Natural killer cell (primary cell): ENCODE measurements at regions not wholly inside any gene's neighbourhood (a gene's known extent, or its start where the extent isn't known, plus 50 kb on each side); places are given as distances from the start of the nearest gene placed in this dataset.

Experiments used
- ATAC-seq, 3 donors: fragments of 150-1000 bp in 2 of 3; fragments of 200-7000 bp in 1 of 3; cut with Tn5 transposase; 1 replicate in 1 of 3; 2 replicates in 2 of 3; pipeline ENCODE4 v1.10.0; 2021; ENCODE audit warnings: mild to moderate bottlenecking in 2 of 3, moderate library complexity in 2 of 3
- DNase-seq, 2 donors: peaks; one replicate each; pipeline versions ENCODE4 v3.0.0 to v3.0.0-alpha.2; 2013 to 2021; ENCODE audit warnings: mixed read lengths in 1 of 2
- H3K27ac ChIP-seq: one replicate; pipeline ENCODE4 v1.5.1; 2013; ENCODE audit warnings: mild to moderate bottlenecking, low read length
- H3K27me3 ChIP-seq: one replicate; pipeline ENCODE4 v1.6.1; 2013; ENCODE audit warnings: low read length; ENCODE audit not compliant: control insufficient read depth, insufficient read depth
- H3K36me3 ChIP-seq: one replicate; pipeline ENCODE4 v1.6.1; 2013; ENCODE audit warnings: low read length; ENCODE audit not compliant: control insufficient read depth, insufficient read depth
- H3K4me1 ChIP-seq: one replicate; pipeline ENCODE4 v1.6.1; 2013; ENCODE audit warnings: low read length; ENCODE audit not compliant: control insufficient read depth, insufficient read depth
- H3K4me3 ChIP-seq: one replicate; pipeline ENCODE4 v1.5.1; 2013; ENCODE audit warnings: low read length
- H3K9me3 ChIP-seq: one replicate; pipeline ENCODE4 v1.6.1; 2013; ENCODE audit warnings: low read length; ENCODE audit not compliant: control insufficient read depth, insufficient read depth
- H3K27ac Mint-ChIP-seq, 2 donors: one replicate each; pipeline ENCODE4 v1.8.0; 2022; ENCODE audit warnings: mild to moderate bottlenecking in 2 of 2, mixed read lengths in 2 of 2, moderate library complexity in 1 of 2
- H3K27me3 Mint-ChIP-seq, 2 donors: one replicate each; pipeline ENCODE4 v1.8.0; 2022; ENCODE audit warnings: low read depth in 2 of 2, mixed read lengths in 2 of 2
- H3K36me3 Mint-ChIP-seq: one replicate; pipeline ENCODE4 v1.8.0; 2022; ENCODE audit warnings: mixed read lengths
- H3K4me1 Mint-ChIP-seq, 2 donors: one replicate each; pipeline ENCODE4 v1.8.0; 2022; ENCODE audit warnings: mixed read lengths in 2 of 2
- H3K4me3 Mint-ChIP-seq: one replicate; pipeline ENCODE4 v1.8.0; 2022; ENCODE audit warnings: mild to moderate bottlenecking, moderate library complexity, mixed read lengths
- H3K9me3 Mint-ChIP-seq, 2 donors: one replicate each; pipeline ENCODE4 v1.8.0; 2022; ENCODE audit warnings: mixed read lengths in 2 of 2
- CTCF ChIP-seq: fragments of 200-600 bp; IDR thresholded peaks from one replicate; pipeline ENCODE4 v1.8.0; 2022; ENCODE audit warnings: antibody characterized with exemption
- WGBS: methylation state at CpG from one replicate; pipeline ENCODE4 v1.1.7; 2013; ENCODE audit warnings: missing lambda C conversion rate; ENCODE audit not compliant: insufficient coverage; 5-methylcytosine and 5-hydroxymethylcytosine counted together
- intact Hi-C: fragments of 100-400 bp; cut with micrococcal nuclease; formaldehyde crosslinking; loops from one replicate; pipeline ENCODE4 v1.14.2; 2022

DNA sequence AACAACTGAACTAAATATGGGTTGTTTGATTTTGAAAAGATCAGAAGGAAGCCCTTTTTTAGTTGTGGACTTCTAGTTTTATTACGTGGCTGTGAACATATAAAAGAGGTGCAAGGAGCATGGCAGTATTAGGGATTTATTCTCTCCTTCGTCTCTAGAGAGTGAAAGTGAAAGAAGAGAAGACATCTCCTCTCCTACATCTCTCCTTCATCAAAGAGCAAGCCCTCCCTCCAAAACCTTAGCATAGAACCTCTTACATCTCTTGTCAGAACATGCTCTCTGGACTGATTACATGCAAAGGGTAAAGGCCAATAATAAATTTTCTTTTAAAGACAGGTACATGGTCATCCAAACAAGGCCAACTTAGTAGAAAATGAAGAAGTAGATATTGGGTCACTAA lies 184.3 kb upstream of the IRX1 start:
- TF ChIP-seq CTCF, result no peak
- intact Hi-C loops, result no loop called here
- 75% methylated on average over 2 of the region's 2 CpGs for WGBS
- ATAC-seq (no peak), DNase-seq (no peak)
- Histone ChIP-seq H3K4me3 (no peak overlapping the region), H3K4me1 (no peaks in the 10 kb centered on the region), H3K9me3 (peaks cover 2% of the 10 kb centered on the region), H3K36me3 (no peaks in the 10 kb centered on the region), H3K27me3 (no peaks in the 10 kb centered on the region), H3K27ac (no peak overlapping the region)
- Mint-ChIP-seq H3K9me3 (peaks cover 11 to 22% of the 10 kb centered on the region in 2 donors), H3K4me3 (no peak overlapping the region), H3K27me3 (no peaks in the 10 kb centered on the region), H3K4me1 (peaks cover 3 to 8% of the 10 kb centered on the region in 2 donors), H3K36me3 (no peaks in the 10 kb centered on the region), H3K27ac (no peak overlapping the region)

DNA sequence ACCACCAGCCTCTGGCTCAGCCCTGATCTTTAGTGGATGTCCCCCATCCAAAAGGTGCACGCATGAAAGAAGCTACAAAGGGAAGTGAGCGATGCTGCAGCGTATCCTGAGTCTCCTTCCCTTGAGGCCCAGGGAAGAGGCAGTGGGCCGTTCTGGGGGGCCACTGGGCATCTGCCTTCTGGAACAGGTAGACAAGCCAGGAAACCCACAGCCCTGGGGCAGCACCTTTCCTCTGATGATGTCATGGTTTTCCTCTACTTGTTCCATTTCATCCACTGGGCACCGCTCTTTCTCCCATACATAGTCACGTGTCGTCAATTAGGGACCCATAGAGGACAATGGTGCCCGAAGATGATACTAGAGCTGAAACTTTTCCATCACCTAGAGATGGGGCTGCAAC lies 194.0 kb upstream of the IRX1 start:
- Histone ChIP-seq H3K4me1 (no peaks in the 10 kb centered on the region), H3K9me3 (peaks cover 11% of the 10 kb centered on the region), H3K27ac (no peak overlapping the region), H3K4me3 (no peak overlapping the region), H3K27me3 (no peaks in the 10 kb centered on the region), H3K36me3 (no peaks in the 10 kb centered on the region)
- no peak for DNase-seq
- no peak for TF ChIP-seq CTCF
- no peaks in the 10 kb centered on the region for H3K27me3 Mint-ChIP-seq
- H3K36me3 Mint-ChIP-seq, result no peaks in the 10 kb centered on the region
- intact Hi-C loops, result no loop called here
- WGBS, result 67% methylated on average over 8 of the region's 8 CpGs
- H3K4me3 Mint-ChIP-seq, result no peak overlapping the region
- H3K9me3 Mint-ChIP-seq, result peaks cover 4 to 15% of the 10 kb centered on the region in 2 donors
- ATAC-seq, result no peak
- H3K4me1 Mint-ChIP-seq, result no peaks in the 10 kb centered on the region
- H3K27ac Mint-ChIP-seq, result no peak overlapping the region

GRCh38 chr5:3400659-3401058 lies 195.0 kb upstream of the IRX1 start:
- H3K4me3 ChIP-seq, result no peak overlapping the region
- Mint-ChIP-seq H3K27me3 (no peaks in the 10 kb centered on the region), H3K27ac (no peak overlapping the region), H3K4me1 (no peaks in the 10 kb centered on the region), H3K9me3 (peaks cover 4 to 13% of the 10 kb centered on the region in 2 donors), H3K36me3 (no peaks in the 10 kb centered on the region), H3K4me3 (no peak overlapping the region)
- intact Hi-C loops, result no loop called here
- no peaks in the 10 kb centered on the region for H3K4me1 ChIP-seq
- H3K27me3 ChIP-seq, result no peaks in the 10 kb centered on the region
- ATAC-seq, result no peak
- H3K36me3 ChIP-seq, result no peaks in the 10 kb centered on the region
- whole genome bisulfite sequencing, result 83% methylated on average over 8 of the region's 8 CpGs
- TF ChIP-seq CTCF, result no peak
- H3K9me3 ChIP-seq, result peaks cover 11% of the 10 kb centered on the region
- DNase-seq, result no peak
- H3K27ac ChIP-seq, result no peak overlapping the region

DNA sequence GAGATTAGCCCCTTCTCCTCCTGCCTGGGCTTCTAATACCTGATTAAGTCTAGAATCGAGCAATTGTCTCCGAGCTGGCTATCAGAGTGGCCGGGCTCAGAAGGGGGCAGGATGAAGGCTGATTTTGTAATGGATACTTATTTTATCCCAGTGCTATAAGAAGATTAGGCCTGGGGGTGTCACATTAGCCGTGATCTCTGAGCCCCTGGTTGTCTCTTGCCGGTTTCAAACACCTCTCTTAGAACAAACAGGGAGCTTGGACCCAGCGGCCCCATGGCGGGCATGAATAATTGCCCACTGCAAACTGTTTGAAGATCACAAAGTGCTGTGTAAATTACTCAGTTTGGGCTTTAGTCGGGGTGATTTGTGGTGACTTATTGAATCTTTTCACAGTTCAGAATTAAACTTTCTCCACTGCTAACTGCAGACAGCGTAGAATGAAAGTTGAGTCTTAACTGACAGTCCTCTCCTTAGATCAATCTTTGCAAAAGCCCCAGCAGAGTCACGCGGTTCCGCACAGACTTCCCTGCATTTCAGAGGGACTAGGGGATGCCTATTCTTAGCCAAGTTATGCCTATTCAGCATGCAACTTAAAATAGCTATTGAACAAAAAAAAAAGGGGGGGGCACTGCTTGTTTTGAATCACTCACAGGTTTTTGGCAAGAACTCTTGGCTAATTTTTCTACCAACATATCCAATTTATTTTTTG lies 200.6 kb upstream of the IRX1 start:
- no peak for ATAC-seq
- Mint-ChIP-seq H3K4me3 (no peak overlapping the region), H3K36me3 (no peaks in the 10 kb centered on the region), H3K27me3 (no peaks in the 10 kb centered on the region), H3K9me3 (peaks cover 5 to 9% of the 10 kb centered on the region in 2 donors), H3K27ac (no peak overlapping the region), H3K4me1 (no peaks in the 10 kb centered on the region)
- intact Hi-C loops, result no loop called here
- no peak overlapping the region for H3K4me3 ChIP-seq
- DNase-seq, result no peak
- WGBS, result 43% methylated on average over 11 of the region's 12 CpGs
- no peaks in the 10 kb centered on the region for H3K27me3 ChIP-seq
- H3K27ac ChIP-seq, result no peak overlapping the region
- H3K9me3 ChIP-seq, result peaks cover 11% of the 10 kb centered on the region
- no peak for TF ChIP-seq CTCF
- no peaks in the 10 kb centered on the region for H3K4me1 ChIP-seq
- H3K36me3 ChIP-seq, result no peaks in the 10 kb centered on the region
